ENCODE measurements at regions not wholly inside any gene's neighbourhood (a gene's known extent, or its start where the extent isn't known, plus 50 kb on each side); places are given as distances from the start of the nearest gene placed in this dataset.
"Not testable (repeated sequence)": the region's sequence is repeated elsewhere in the genome, so short reads cannot be mapped to it uniquely, and the experiment has no call there.

DNA sequence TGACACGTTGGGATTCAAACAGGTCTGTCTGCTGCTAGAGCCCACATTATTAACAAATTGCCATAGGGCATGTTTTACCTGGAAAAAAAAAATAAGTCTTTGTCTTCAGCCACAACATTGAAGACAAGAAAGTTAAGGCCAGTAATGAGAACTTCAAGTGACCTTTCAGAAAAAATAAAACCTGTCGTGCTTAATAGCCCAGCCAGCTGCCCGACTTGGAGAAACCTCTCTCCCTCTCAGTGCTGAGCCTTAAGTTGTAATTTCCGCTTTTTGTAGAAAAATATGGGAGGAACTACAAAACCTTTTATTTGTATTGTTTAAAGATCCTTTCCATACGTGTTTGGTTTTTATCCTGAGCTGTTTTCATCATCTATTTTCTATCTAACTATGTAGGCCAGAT is 454.3 kb upstream of the SLITRK6 start:
- not testable (repeated sequence) for DNase-seq

DNA sequence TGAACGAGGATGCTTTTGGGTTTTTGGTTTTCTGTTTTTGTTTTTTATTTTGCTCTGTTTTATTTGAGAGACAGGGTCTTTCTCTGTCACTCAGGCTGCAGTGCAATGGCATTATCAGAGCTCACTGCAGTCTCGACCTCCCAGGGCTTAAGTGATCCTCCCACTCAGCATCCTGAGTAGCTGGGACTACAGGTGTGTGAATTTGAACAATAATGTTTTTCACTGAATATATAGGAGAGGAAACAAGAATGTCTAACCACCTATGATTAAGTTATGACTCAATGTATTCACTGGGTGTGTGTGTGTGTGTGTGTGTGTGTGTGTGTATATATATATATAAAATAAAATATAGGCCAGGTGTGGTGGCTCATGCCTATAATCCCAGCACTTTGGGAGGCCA is 456.6 kb upstream of the SLITRK6 start:
- DNase-seq = not testable (repeated sequence)

DNA sequence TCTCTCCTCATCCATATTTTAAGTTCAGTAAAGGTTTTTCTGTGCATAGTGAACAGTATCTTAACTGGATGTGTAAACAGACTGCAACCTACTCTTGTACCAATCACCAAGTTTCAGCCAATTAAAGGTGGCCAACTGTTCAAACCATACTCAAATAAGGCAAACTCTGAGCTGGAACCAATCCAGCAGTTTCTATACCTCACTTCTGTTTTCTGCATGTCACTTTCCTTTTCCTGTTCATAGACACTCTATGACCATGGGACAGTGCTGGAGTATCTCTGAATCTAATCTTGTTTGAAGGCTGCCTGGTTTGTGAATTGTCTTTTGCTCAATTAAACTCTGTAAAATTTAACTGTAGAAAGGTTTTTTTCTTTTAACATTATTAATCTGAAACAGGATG is 470.3 kb upstream of the SLITRK6 start:
- DNase-seq = no peak

DNA sequence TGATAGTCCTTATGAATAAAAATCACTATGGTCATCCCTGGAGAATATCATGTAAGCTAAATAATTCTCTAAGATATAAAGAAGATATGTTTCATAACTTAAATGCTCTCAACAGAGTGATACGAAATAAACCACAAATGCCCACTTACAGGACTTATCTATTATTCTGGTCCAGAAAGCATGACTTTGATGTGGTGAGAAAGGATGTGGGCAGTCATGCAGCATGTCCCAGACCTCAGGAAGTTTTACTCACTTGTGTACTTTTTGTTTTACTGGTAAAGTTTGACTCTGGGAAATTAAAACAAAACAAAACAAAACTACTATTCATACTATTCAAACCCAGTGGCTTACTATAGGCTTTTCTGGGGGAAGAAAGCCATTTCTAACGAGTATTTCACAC is 483.2 kb upstream of the SLITRK6 start:
- DNase-seq = no peak

DNA sequence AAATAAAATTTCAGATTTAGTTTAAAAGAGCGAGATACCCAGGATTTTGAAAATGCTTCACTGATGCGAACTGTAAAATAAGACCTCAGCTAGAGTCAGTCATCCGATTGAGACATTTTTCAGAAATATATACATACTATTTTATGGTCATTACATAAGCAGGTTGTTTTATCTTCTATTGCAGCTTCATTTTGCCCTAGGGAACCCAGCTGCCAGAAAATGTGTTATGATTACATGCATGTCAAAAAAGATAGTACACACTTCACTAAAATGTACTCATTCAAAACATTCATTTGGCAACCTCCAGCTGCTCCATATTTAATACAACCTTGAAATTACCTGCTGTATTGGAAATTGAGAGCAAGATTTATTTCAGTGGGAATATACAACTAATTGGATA is 483.8 kb upstream of the SLITRK6 start:
- no peak for DNase-seq

DNA sequence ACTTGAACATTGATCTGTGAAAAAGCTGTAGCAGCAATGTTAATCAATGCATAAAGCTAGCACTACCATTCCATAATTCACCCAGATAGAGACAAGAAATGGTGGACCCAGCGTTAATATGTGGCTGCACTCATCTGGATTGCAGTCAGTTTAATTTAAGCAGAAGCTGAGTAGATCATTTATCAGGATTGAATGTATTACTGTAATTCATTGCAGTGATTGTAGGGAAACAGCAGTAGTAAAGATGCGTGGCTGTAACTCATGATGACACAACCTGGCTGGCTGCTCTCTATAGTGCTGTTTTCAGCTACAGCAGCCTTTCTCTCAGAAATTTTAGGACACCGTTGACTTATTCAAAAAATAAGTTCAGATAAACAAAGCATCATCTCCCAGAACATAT is 499.5 kb upstream of the SLITRK6 start:
- no peak for DNase-seq

DNA sequence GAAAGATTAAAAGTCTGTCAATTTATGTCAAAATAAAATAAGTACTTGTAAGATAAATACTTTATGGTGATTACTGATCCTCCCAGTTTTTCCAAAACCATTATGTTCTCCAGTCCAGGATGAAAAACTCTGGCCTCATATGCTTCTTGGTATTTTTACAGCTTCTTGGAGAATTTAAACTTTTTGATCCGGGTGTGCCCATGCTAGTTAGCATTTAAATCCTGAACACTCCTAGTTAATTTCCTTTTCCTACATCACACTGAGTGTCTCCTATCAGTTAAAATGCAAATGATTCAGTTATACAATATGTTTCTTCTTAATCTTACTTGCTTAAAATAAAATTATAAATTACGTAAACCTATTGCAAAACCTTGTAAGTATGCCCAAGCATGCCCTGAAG is 499.9 kb upstream of the SLITRK6 start:
- DNase-seq = no peak

DNA sequence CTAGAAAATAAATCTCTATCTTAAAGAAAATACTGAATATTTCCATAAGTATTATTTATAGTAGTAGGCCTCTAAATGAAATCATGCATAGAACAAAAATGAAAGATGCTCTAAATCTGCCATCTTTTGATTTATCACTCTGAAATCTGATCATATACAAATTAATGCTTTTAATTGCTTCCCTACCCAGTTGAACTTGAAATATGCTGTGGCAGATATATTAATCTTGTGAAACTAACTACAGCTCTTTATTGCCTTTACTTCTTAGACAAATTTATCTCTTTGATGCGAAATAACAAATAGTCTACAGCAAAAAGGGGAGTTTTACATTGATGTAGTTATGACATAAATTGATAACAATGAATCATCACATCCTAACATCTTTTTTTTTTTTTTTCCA is 510.7 kb upstream of the SLITRK6 start:
- DNase-seq = no peak

DNA sequence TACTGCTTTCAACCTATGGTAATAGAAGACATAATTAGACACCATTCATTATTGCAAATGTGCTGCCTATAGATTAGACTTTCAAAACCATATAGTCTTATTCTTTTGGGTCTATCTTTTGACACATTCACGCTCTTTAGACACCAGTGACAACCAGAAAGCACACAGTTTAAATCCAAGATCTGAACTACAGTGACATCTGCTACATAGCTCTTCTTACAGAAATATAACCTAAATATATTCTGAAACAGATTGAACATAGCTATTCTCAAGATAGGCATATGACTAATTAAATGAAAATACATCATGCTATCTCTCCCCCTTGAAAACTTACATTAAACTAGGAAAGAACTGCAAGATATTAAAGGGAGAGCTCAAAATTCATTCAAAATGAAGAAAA is 514.2 kb upstream of the SLITRK6 start:
- no peak for DNase-seq

DNA sequence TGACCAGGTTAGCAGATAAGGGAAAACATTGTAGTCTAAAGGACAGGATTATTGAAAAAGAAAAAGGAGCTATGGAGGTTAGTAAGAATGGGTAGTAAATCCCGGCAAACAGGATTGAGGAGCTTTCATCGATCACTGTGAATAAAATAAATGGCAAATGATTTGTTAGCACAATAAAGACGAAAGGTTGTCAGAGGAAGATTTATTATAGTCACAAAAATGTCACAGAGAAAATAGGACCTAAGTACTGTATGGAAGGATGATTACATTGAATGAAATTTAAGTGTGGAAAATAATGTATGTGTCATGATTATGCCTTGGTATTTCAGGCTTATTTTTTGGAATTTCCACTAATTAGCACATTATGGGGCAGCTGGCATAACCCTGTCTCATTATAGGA is 519.2 kb upstream of the SLITRK6 start:
- DNase-seq = no peak

DNA sequence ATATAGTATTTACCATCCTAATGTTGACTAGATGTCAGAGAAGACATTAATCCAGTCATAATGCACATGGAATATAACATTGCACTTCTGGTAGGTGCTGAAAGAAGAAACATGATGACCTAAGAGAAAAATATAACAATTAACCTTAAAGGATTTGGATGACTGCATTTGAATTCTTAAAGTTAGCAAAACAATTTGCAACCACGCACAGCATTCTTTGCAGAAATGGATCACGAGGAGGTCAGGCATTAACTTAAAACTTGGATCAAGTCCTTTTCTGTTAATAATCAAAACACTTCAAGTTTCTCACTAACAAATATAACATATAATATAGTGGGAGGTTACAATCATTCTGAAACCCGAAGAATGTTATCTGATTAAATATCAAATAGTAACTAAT is 525.0 kb upstream of the SLITRK6 start:
- no peak for DNase-seq

DNA sequence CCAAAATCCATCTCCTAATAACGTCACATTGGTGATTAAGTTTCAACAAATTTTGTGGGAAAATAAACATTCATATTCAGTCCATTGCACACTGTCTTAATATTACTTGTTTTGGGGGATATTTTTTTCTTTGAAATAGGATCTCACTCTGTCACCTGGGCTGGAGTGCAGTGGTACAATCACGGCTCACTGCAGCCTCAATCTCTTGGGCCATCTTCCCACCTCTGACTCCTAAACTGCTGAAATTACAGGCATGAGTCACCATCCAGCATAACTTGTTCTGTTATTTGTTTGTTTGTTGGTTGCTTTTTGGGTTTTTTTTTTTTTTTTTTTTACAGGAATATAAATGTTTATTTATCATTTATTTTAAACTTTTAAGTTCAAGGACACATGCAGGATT is 556.1 kb upstream of the SLITRK6 start:
- no peak for DNase-seq

DNA sequence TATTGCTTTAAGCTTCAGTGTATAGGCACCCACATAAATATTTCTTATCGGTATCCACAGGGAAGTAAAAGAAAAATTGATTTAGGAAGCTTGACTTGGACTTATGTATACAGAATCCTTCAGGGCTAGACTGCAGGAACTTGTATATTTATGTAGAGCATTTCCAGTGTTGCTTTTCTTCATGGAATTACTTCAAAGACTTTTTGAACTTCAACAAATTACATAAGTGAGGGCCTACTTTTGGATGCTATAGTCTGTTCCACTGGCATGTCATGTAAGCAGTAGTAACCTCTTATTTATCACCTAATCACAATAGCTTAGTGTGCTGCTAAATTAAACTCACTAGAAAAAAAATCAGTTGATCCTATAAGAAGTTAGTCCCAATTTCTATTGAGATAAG is 557.9 kb upstream of the SLITRK6 start:
- no peak for DNase-seq

DNA sequence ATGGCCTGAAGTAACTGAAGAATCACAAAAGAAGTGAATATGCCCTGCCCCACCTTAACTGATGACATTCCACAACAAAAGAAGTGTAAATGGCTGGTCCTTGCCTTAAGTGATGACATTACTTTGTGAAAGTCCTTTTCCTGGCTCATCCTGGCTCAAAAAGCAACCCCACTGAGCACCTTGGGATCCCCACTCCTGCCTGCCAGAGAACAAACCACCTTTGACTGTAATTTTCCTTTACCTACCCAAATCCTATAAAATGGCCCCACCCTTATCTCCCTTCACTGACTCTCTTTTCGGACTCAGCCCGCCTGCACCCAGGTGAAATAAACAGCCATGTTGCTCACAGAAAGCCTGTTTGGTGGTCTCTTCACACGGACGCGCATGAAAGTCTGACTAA is 564.5 kb upstream of the SLITRK6 start:
- DNase-seq = not testable (repeated sequence)

DNA sequence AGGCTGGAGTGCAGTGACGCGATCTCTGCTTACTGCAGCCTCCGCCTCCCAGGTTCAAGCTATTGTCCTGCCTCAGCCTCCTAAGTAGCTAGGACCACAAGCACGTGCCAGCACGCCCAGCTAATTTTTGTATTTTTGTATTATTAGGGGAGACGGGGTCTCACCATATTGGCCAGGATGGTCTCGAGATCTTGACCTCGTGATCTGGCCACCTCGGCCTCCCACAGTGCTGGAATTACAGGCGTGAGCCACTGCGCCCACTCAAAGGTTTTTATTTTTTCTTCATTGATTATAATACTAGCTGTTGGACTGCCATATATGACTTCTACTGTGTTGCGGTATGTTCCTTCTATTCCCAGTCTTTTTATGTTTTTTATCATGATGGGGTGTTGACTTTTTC is 569.7 kb upstream of the SLITRK6 start:
- DNase-seq = no peak

DNA sequence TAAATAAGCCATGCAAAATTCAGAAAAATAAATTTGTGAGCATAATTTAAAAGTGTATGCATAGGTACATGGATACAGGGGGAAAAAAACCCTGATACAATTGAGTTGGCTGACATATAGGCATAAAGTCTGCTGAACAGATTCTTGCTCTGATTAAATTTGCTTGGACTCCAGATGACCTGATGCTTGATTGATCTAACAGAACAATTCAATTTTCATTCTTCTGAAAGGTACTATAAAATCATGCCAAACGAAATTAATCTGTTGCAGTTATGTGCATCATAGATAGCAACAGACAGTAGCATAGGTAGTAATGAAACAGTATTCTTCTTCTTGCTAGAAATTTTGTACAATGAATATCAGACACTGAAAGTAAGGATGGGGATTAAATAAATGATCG is 578.2 kb upstream of the SLITRK6 start:
- DNase-seq = no peak

DNA sequence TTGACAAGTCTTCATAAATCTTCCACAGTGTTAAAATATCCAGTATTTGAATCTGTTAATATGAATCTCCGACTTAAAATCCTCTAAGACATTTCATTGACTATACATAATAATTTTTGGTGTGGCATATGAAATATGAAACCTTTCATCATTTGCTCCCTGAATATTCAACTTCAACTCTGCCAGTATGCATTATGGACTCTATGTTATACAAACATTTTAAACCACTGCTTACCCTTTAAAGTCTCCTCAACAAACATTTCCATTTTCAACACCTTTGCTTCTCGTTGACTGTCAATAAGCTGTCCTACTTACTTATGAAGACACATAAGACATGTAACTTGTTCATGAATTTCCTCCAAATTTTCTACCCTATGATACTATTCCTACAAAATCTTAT is 579.4 kb upstream of the SLITRK6 start:
- no peak for DNase-seq

DNA sequence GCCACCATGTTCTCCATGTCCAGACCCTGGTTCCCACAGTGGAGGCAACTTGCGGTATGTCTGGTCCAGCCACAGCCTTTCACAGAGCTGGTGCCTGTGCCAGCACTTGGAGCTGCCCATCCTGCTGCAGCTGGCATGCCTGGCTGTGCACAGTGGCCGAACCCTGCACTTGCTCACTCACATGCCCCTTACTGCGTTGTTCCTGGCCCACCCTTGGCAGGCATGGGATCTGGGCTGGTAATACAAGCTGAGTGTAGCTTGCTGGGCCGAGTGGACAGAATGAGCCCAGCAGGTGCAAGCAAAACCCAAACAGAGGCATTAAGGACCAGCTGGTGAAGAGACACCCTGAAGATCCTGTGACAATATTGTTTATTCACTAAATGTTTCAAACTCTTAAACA is 583.9 kb upstream of the SLITRK6 start:
- DNase-seq = no peak

DNA sequence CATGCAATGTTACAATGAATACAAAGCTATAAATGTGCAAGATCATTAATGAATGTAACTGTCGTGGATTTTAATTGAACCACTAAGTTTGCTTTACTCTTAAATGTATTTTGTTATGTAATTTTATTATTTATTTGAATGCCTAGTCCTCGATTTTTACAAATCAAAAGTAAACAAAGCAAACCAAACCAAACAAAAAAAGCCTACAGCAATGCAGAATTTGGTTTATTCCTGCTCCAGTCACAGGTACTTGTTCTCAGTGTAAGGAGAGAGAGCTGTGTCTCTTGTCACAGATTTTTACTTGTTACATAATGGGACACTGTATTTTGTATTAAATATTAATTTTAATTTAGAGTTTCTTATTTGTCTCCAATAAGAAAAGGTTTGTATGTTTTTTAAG is 584.3 kb upstream of the SLITRK6 start:
- DNase-seq = no peak

DNA sequence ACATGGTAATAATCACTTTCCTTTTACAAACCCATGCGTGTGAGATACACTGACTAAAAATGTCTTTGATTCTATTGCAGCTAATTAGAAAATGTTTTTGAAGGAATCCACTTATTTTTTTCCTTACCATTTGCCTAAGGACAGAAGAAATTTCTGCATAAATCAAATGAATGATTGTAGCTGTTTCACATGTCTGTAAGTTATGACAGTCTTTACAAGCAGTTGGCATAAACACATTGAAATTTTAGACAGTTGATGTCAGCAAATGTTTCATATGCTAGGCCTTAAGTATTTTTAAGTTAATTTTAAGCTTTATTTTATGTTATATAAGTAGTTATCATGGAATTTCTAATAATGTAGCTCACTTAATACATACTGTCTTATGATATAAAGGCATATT is 598.4 kb upstream of the SLITRK6 start:
- no peak for DNase-seq

DNA sequence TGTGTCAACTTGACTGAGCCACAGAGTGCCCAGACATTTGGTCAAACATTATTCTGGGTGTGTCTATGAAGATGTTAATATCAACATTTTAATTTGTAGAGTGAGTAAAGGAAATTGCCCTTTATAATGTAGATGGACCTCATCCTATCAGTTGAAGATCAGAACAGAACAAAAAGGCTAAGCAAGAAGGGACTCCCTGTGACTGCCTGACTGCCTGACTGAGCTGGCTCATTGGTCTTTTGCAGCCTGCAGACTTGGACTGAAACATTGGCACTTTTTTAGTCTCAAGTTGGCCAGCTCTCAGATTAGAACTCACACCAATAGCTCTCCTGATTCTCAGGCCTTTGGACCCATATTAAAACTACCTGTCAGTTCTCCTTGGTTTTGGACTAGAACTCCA is 600.4 kb upstream of the SLITRK6 start:
- no peak for DNase-seq

DNA sequence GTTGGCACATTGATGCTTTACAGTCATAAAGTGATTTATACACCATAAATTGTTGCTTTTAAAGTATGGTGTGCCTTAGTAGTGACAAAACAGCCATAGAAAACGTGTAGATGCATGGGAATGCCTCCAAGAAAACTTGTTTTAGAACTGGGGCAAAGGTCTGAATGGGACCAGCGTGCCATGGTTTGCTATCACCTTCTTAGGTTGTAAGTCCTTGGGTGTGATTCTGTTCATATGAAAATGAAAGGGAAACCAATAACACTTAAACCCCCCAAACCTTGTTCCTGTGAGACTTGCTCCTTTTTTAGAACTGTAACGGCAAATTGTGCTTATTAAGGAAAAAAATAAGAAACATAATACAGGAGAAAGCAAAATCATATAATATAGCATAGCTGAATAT is 603.3 kb upstream of the SLITRK6 start:
- DNase-seq = no peak

DNA sequence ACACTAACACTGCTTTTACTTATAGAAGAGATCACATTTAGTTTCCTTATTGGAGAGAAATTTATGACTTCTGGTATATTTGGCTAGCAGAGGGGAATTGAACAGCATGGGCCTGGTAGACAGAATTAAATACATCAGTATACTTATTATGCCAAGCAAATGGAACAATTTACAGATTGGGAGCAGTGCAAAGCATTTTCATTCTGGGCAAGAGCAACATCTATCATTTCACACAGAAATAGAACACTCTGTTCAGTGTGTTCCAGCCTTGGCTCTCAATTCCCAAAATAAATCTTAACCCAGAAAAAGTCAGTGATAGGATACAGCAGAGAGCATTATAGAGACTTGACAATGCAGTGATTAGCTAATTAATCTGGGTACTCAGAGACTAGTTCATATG is 604.0 kb upstream of the SLITRK6 start:
- no peak for DNase-seq

DNA sequence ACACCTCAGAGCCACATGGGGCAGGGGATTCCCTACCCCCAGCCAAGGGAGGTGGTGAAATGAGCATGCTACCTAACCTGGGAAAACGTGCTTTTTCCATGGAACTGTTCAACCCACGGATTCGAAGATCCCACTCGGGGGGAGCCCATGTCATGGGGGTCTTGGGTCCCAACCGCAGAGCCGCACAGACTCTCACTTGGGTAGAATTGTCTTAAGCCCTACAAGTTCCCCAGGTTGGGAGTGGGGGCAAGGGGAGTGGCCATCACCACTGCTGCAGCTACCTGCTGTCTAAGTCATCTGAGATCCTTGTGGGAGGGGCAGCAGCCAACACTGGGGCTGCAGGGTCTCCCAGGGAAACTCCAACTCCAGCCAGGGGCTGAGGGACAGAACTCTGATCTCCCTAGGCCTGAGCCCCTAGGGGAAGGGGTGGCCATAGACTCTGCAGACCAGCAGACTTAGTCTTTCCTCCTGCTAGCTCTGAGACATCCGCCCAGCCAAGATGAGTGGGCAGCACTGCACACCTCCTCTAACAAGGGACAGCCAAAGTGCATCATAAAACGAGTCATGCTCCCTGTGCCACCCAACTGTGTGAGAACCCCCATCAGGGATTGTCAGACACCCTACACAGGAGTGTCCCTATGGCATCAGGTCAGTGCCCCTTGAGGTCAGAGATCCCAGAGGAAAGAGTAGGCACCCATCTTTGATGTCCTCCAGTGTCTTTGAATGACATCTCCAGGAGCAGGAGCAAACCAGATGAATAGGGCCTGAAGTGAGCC is 610.4 kb upstream of the SLITRK6 start:
- DNase-seq = no peak

DNA sequence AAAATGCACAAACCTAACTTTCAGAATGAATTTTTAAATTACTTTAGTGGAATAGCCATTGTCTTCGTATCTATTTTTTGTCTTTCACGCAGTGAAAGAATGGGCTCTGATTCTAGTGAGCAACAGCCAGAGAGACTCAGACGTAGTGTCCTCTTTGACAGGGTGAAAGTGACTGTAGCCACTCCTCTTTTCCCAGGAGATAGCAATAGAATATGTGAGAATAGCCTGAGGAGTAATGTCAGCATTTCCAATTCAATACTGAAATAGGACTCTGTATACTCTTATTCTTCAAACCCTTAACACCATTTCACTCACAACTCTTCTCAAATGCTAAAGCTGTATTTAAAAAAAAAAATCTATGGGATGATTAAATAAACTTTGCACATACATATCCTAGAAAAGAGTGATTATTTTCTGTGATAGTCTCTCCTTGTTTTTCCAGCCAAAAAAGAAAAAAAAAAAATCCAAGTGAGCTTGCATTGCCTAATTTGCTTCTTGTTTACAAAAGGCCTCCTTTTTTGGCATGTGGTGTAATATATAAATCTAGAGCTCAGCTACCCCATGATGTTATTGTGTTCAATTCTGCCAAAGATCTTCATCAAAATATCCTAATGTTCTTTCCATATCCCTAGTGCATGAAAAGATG is 626.1 kb upstream of the SLITRK6 start:
- DNase-seq = no peak

All from right forelimb (tissue), 1 donor.